Activated T-cell treated with anti-CD3 and anti-CD28 coated beads, Interleukin-2, amount 50 U/mL, for 72 hours (primary cell): ENCODE measurements at regions not wholly inside any gene's neighbourhood (a gene's known extent, or its start where the extent isn't known, plus 50 kb on each side); places are given as distances from the start of the nearest gene placed in this dataset.

Source experiments
- ATAC-seq, 2 donors: fragments of 150-1000 bp; cut with Tn5 transposase; replicated peaks in 1 of 2; 2 replicates each; pipeline ENCODE4 v1.10.0; 2021; ENCODE audit warnings: moderate library complexity in 2 of 2, mild to moderate bottlenecking in 1 of 2
- DNase-seq, 2 donors: peaks; one replicate each; pipeline ENCODE4 v3.0.0; 2021 to 2022; ENCODE audit warnings: mixed read lengths in 1 of 2
- H3K27ac Mint-ChIP-seq: one replicate; pipeline ENCODE4 v1.8.0; 2022; ENCODE audit warnings: mild to moderate bottlenecking, moderate library complexity, mixed read lengths
- H3K27me3 Mint-ChIP-seq: one replicate; pipeline ENCODE4 v1.8.0; 2022; ENCODE audit warnings: low read depth, mixed read lengths
- H3K36me3 Mint-ChIP-seq, 2 donors: one replicate each; pipeline ENCODE4 v1.8.0; 2022; ENCODE audit warnings: mixed read lengths in 2 of 2, mild to moderate bottlenecking in 1 of 2; ENCODE audit not compliant: insufficient read depth in 2 of 2
- H3K4me1 Mint-ChIP-seq: one replicate; pipeline ENCODE4 v1.8.0; 2022; ENCODE audit warnings: low read depth, mixed read lengths
- H3K4me3 Mint-ChIP-seq, 2 donors: one replicate each; pipeline ENCODE4 v1.8.0; 2022; ENCODE audit warnings: mild to moderate bottlenecking in 2 of 2, mixed read lengths in 2 of 2, moderate library complexity in 2 of 2
- H3K9me3 Mint-ChIP-seq, 2 donors: one replicate each; pipeline ENCODE4 v1.8.0; 2022; ENCODE audit warnings: mixed read lengths in 2 of 2

- H3K4me3 Mint-ChIP-seq = no peak overlapping the region
- H3K9me3 Mint-ChIP-seq = no peaks in the 10 kb centered on the region
- ATAC-seq (peak; percentile 42 to 56), DNase-seq (no peak)
- no peaks in the 10 kb centered on the region for H3K4me1 Mint-ChIP-seq
- no peaks in the 10 kb centered on the region for H3K36me3 Mint-ChIP-seq
- peaks cover 10% of the 10 kb centered on the region for H3K27me3 Mint-ChIP-seq
- H3K27ac Mint-ChIP-seq = no peak overlapping the region
Measured at GRCh38 chr3:39000008-39000450, 51.7 kb downstream of the SCN11A start.

GRCh38 chr3:38998086-38998485 lies 53.7 kb downstream of the SCN11A start:
- no peaks in the 10 kb centered on the region for H3K4me1 Mint-ChIP-seq
- ATAC-seq (no peak), DNase-seq (no peak)
- peaks cover 10% of the 10 kb centered on the region for H3K27me3 Mint-ChIP-seq
- H3K4me3 Mint-ChIP-seq = no peak overlapping the region
- no peaks in the 10 kb centered on the region for H3K9me3 Mint-ChIP-seq
- H3K27ac Mint-ChIP-seq = no peak overlapping the region
- H3K36me3 Mint-ChIP-seq = no peaks in the 10 kb centered on the region

DNA sequence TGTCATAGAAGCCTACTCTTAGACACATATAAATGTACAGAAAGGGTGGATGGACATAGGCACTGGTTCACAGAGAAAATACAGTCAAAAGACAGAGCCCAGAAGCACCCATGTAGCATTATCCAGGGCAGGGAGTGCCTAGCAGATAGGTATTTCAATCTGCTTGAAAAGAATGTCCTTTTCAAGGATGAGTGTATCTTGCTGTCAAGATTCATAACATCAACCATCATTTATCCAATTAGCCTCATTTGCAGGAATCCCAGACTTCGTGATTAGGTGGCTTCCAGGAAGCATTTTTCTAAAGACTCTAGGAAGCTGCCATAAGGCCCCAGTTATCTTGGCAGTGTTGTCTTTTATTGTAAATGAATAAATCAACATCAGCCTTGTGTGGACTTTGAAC lies 55.6 kb downstream of the SCN11A start:
- Mint-ChIP-seq H3K4me1 (no peaks in the 10 kb centered on the region), H3K27me3 (peaks cover 10% of the 10 kb centered on the region), H3K36me3 (no peaks in the 10 kb centered on the region), H3K27ac (no peak overlapping the region), H3K4me3 (no peak overlapping the region), H3K9me3 (no peaks in the 10 kb centered on the region)
- no peak for ATAC-seq
- DNase-seq = no peak

GRCh38 chr3:38994251-38994650 lies 57.5 kb downstream of the SCN11A start:
- H3K27ac Mint-ChIP-seq = no peak overlapping the region

GRCh38 chr3:38992117-38992760 lies 59.5 kb downstream of the SCN11A start:
- DNase-seq = no peak
- H3K9me3 Mint-ChIP-seq = no peaks in the 10 kb centered on the region
- no peak overlapping the region for H3K27ac Mint-ChIP-seq
- no peak for ATAC-seq
- no peak overlapping the region for H3K4me3 Mint-ChIP-seq
- H3K4me1 Mint-ChIP-seq = no peaks in the 10 kb centered on the region
- H3K36me3 Mint-ChIP-seq = no peaks in the 10 kb centered on the region
- H3K27me3 Mint-ChIP-seq = peaks cover 6% of the 10 kb centered on the region

More at GRCh38 chr3:38994251-38994650, 57.5 kb downstream of the SCN11A start:
- ATAC-seq (no peak), DNase-seq (no peak)
- Mint-ChIP-seq H3K27me3 (peaks cover 10% of the 10 kb centered on the region), H3K9me3 (no peaks in the 10 kb centered on the region), H3K4me3 (no peak overlapping the region), H3K36me3 (no peaks in the 10 kb centered on the region), H3K4me1 (no peaks in the 10 kb centered on the region)

GRCh38 chr3:38990621-38991020 lies 61.1 kb downstream of the SCN11A start:
- no peaks in the 10 kb centered on the region for H3K9me3 Mint-ChIP-seq
- no peak overlapping the region for H3K4me3 Mint-ChIP-seq
- no peak for ATAC-seq

DNA sequence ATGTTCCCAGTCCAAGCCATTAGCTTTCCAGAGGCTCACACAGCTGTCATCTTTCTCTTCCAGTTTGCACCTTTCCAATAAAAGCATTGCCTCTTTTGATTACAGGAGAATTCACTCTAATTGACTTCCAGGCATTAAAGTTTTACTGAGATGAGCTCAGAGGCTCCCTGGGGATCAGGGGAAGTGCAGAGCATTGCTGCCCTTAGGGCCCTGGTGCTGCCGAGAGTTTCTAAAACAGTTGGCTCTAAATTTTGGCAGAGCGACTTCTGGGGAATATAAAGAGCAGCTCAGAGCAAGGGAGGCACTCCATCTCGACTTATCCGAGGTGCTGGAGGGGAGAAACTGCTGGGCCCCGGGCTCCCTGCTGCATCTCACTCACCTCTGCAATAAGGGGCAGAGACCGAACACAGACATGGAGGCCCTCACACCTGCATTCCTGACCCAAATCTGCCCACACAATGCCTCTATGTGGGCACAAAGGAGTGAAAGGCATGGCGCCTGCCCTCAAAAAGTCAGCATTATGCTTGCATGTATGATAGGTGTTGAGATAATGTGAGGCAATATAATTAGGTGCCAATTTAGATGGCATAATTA lies 61.7 kb downstream of the SCN11A start:
- DNase-seq (no peak), ATAC-seq (no peak)
- Mint-ChIP-seq H3K27me3 (no peaks in the 10 kb centered on the region), H3K4me3 (no peak overlapping the region), H3K9me3 (no peaks in the 10 kb centered on the region), H3K27ac (no peak overlapping the region), H3K36me3 (no peaks in the 10 kb centered on the region), H3K4me1 (no peaks in the 10 kb centered on the region)

More at GRCh38 chr3:38990621-38991020, 61.1 kb downstream of the SCN11A start:
- no peaks in the 10 kb centered on the region for H3K4me1 Mint-ChIP-seq
- DNase-seq = no peak
- no peaks in the 10 kb centered on the region for H3K27me3 Mint-ChIP-seq
- no peaks in the 10 kb centered on the region for H3K36me3 Mint-ChIP-seq
- H3K27ac Mint-ChIP-seq = no peak overlapping the region

GRCh38 chr3:38988955-38989354 lies 62.8 kb downstream of the SCN11A start:
- Mint-ChIP-seq H3K36me3 (no peaks in the 10 kb centered on the region), H3K27me3 (no peaks in the 10 kb centered on the region)

DNA sequence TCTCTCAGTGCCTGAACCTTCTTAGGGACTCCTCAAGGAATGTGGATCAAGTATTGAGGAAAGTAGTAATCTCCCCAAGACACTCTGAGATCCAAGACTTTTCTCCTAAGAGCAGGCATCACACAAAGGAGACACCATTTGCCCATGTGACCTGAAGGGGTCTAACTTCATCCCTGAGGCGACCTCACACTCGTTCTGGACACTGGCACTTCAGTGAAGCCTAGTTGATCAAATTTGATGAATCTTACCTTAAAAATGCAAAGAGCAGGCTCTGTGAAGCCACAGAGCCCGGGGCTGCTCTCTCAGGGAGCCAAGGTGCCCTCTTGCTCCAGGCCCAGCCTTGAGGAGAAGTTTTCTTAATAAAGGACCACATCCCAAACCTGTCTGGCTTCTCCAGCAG lies 64.3 kb downstream of the SCN11A start:
- Mint-ChIP-seq H3K36me3 (no peaks in the 10 kb centered on the region), H3K9me3 (no peaks in the 10 kb centered on the region), H3K27me3 (no peaks in the 10 kb centered on the region), H3K4me3 (no peak overlapping the region), H3K4me1 (no peaks in the 10 kb centered on the region), H3K27ac (no peak overlapping the region)
- ATAC-seq (no peak), DNase-seq (no peak)

More at GRCh38 chr3:38988955-38989354, 62.8 kb downstream of the SCN11A start:
- H3K9me3 Mint-ChIP-seq = no peaks in the 10 kb centered on the region
- H3K4me3 Mint-ChIP-seq = no peak overlapping the region
- no peaks in the 10 kb centered on the region for H3K4me1 Mint-ChIP-seq
- no peak for ATAC-seq
- H3K27ac Mint-ChIP-seq = no peak overlapping the region
- no peak for DNase-seq

DNA sequence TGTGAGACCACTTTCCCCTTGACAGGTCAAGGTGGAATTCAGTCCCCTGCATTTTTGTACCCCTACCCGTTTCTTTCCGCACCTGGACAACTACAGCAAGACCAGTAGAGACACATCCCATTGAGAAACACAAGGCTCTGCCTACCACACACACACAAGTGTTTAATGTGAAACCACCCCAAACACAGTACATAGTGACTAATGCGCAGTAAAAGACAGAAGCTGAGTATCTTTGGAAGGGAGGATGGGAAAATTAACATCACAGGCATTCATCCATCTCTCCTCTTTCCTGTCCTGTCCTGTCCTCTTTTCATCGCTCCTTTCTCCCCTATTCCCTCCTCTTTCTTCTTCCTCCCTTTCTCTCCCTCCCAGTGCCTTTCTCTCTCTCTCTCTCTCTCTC lies 64.8 kb downstream of the SCN11A start:
- ATAC-seq (no peak), DNase-seq (no peak)
- Mint-ChIP-seq H3K36me3 (no peaks in the 10 kb centered on the region), H3K4me1 (no peaks in the 10 kb centered on the region), H3K27ac (no peak overlapping the region), H3K9me3 (no peaks in the 10 kb centered on the region), H3K27me3 (no peaks in the 10 kb centered on the region), H3K4me3 (no peak overlapping the region)

- Mint-ChIP-seq H3K9me3 (no peaks in the 10 kb centered on the region), H3K4me1 (no peaks in the 10 kb centered on the region), H3K4me3 (no peak overlapping the region), H3K27me3 (no peaks in the 10 kb centered on the region), H3K36me3 (no peaks in the 10 kb centered on the region), H3K27ac (no peak overlapping the region)
- DNase-seq (no peak), ATAC-seq (no peak)
Measured at GRCh38 chr3:38985981-38986380, 65.8 kb downstream of the SCN11A start.

- no peak overlapping the region for H3K27ac Mint-ChIP-seq
- H3K36me3 Mint-ChIP-seq = no peaks in the 10 kb centered on the region
- no peak overlapping the region for H3K4me3 Mint-ChIP-seq
- DNase-seq (no peak), ATAC-seq (no peak)
- no peaks in the 10 kb centered on the region for H3K4me1 Mint-ChIP-seq
- H3K27me3 Mint-ChIP-seq = no peaks in the 10 kb centered on the region
- no peaks in the 10 kb centered on the region for H3K9me3 Mint-ChIP-seq
Measured at GRCh38 chr3:38985581-38985980, 66.2 kb downstream of the SCN11A start.

GRCh38 chr3:38984731-38985130 lies 67.0 kb downstream of the SCN11A start:
- Mint-ChIP-seq H3K4me3 (no peak overlapping the region), H3K4me1 (no peaks in the 10 kb centered on the region), H3K27ac (no peak overlapping the region), H3K36me3 (no peaks in the 10 kb centered on the region), H3K9me3 (no peaks in the 10 kb centered on the region), H3K27me3 (peaks cover 5% of the 10 kb centered on the region)
- DNase-seq (no peak), ATAC-seq (no peak)

- Mint-ChIP-seq H3K27ac (no peak overlapping the region), H3K4me3 (no peak overlapping the region), H3K27me3 (peaks cover 5% of the 10 kb centered on the region), H3K4me1 (no peaks in the 10 kb centered on the region), H3K9me3 (no peaks in the 10 kb centered on the region), H3K36me3 (no peaks in the 10 kb centered on the region)
- DNase-seq = no peak
- no peak for ATAC-seq
Measured at GRCh38 chr3:38984110-38984509, 67.6 kb downstream of the SCN11A start.
